DOHH2 (cell line): ENCODE measurements at regions not wholly inside any gene's neighbourhood (a gene's known extent, or its start where the extent isn't known, plus 50 kb on each side); places are given as distances from the start of the nearest gene placed in this dataset.

Experiments used
- CTCF ChIP-seq: fragments of 200-600 bp; sonication (generic); IDR thresholded peaks from one replicate; pipeline ENCODE4 v1.5.1; 2014; ENCODE audit warnings: antibody characterized with exemption, mild to moderate bottlenecking, low read depth, low read length; ENCODE audit not compliant: poor library complexity, severe bottlenecking
- EZH2phosphoT487 ChIP-seq: fragments of 200-600 bp; sonication (generic); IDR thresholded peaks from 2 replicates; pipeline ENCODE4 v1.6.1; 2017; ENCODE audit warnings: borderline replicate concordance, mild to moderate bottlenecking, antibody characterized with exemption, low read length, moderate library complexity, mixed read lengths

- no peak for TF ChIP-seq CTCF
- no peak for TF ChIP-seq EZH2phosphoT487
Measured at GRCh38 chr3:35954413-35954812, 315.1 kb downstream of the ARPP21 start.
